A204.1 (cell line): ENCODE measurements at regions not wholly inside any gene's neighbourhood (a gene's known extent, or its start where the extent isn't known, plus 50 kb on each side); places are given as distances from the start of the nearest gene placed in this dataset.

Experiments
- FAIRE-seq: peaks from 2 replicates; lab custom pipeline; 2012; peaks lifted over from hg19 to GRCh38; lab: Jason Lieb, UNC

DNA sequence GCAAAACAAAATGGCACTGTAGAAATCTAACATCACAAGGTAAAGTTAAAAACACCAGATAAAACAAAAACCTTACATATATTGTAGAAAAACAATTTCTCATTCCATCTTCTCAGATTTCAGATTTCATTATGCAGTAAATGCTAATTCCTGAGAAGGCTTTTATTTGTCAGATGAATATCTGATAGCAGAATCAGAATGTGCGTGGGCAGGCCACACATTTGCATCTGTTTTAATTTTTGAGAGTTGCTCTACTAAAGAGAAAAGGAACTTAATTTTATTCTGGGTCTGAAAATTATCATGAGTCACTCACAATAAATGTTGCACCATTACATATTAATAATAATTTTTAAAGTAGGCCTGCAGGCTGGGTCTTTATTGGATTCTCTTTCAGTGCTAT is 329.3 kb upstream of the SPTLC3 start:
- FAIRE-seq: no peak

GRCh38 chr20:12682613-12683012 is 326.2 kb upstream of the SPTLC3 start:
- no peak for FAIRE-seq

DNA sequence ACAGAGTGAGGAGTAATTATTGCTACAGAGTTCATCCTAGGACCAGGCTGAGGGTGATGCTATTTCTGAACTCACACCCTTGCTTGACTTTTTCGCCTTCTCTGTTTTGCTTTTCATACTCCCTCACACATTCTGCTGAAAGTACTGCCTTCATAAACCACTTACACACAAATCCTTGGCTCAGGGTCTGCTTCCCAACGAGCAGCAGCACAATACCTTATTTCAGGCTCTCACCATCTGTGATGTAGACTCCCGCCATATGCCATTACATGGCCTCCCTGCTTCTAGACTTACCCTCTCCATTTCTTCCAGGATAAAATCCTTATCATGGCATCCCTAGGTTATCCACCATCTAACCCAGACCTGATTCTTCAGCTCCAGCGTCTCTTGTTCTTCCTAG is 321.3 kb upstream of the SPTLC3 start:
- no peak for FAIRE-seq

- no peak for FAIRE-seq
These were observed 312.8 kb upstream of the SPTLC3 start for GRCh38 chr20:12695937-12696336.

DNA sequence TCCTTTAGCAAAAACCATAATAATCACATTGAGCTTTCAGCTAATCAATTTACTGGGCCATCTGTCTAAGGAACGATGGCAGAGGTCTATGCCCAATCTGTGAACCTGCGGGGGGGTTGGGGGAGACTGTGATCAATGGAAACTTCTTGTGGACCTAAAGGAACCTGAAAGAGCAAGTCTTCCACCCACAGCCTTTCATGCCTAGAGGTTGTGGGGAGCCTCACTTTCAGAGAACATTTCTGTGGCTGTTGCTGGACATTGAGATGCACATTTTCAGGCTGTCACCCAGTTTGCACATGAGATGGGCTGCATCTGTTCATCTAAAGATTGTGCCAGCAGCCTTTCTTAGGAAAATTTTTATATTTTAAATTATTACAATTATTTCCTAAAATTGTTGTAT is 310.0 kb upstream of the SPTLC3 start:
- no peak for FAIRE-seq

- FAIRE-seq: no peak
These were observed 309.2 kb upstream of the SPTLC3 start for GRCh38 chr20:12699374-12700228.

- no peak for FAIRE-seq
These were observed 308.1 kb upstream of the SPTLC3 start for GRCh38 chr20:12700701-12701100.

- FAIRE-seq: no peak
These were observed 306.5 kb upstream of the SPTLC3 start for GRCh38 chr20:12702312-12702711.

GRCh38 chr20:12715371-12715770 is 293.4 kb upstream of the SPTLC3 start:
- FAIRE-seq: no peak

DNA sequence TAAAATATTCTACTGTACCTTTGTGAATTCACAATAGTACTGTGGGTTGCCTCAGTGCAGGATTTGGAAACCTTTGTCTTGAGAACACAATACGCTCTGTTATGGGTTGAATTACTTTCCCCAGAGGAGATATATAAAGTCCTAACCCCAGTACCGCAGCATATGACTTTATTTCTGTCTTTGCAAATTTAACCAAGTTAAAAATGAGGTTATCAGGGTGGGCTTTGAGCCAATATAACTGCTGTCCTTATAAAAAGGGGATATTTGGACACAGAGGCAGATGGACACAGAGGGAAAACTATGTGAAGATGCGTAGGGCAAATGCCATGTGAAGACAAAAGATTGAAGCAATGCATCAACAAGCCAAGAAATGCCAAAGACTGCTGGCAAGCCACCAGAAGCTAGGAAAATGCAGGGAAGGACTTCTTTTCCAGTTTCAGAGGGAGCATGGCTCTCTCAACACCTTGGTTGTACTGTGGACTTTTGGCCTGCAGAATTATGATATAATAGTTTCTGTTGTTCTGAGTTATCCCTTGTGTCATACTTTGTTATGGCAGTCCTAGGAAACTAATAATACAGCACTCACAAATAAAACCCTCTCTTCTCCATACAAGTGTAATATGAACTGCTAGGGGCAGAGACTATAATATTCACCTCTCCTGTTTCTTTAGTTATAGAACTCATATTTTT is 292.6 kb upstream of the SPTLC3 start:
- no peak for FAIRE-seq

- FAIRE-seq: no peak
These were observed 291.7 kb upstream of the SPTLC3 start for GRCh38 chr20:12717061-12717460.

DNA sequence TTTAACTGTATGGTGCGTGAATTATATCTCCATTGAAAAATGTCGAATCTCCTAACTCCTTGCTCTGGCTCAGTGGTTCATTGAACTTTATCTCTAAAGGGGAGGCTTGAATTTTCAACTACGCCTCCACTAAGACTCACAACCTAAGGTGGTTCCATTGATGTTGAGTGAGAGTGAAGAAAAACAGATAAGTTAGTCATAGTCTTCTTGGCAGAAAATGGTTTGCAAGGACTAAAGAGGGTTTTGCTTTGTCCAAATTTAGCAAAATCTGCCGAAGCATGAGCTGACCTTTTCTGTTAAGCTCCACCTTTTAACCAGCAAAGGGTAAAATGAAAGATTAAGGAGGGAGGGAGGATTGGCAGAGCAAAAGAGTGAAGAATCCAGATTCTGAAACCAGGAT is 290.2 kb upstream of the SPTLC3 start:
- FAIRE-seq: no peak

DNA sequence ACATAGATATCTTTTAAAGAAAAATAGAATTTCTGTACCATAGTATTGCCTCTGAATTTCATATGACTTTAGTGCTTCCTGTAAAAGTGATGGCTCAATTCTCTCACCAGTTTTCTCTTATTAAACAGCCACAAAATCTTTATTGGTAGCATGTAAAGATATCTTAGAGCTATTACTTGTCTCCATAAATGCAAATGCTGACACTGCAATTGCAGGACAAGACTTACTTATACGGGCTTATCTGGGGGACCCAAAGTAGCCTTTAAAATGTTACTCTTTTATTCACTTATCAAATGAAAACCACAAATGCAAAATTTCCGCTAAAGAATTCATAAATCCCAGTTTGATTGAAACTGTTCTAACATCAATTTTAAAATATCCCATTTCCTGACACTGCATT is 287.1 kb upstream of the SPTLC3 start:
- FAIRE-seq: no peak

DNA sequence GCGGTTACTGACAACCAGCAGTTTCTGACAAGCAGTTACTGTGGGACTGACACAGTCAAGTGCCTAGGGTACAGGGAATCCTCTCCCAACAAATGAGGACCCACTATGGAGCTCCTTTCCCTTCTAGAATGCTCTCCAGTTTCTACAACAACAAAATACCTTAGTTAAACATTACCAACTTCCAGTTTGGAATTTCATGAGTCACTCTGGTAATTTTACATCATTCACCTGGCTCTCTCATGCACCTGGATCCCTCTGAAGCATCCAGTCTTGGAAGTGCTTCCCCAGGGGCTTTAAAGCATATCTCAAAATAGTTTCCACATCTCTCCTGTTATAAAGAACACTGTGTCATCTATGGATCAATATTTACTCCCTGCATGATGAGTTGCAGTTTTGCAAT is 286.7 kb upstream of the SPTLC3 start:
- no peak for FAIRE-seq

DNA sequence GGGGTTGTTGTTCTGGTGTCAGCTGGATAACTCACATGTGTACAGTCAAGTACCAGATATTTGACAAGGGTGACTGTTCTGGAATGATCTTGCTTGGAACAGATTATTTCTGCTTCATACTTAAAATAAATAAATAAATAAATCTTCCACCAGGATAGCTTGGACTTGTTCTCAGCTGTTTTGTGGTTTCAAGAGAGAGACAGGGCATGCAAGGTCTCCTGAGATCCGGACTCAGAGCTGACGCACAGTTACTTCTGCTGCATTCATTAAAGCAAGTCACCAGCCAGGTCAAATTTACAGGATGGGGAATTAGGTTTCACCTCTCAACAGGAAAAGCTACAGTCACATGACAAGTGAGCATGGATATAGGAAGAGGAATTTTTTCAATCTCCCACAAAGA is 285.0 kb upstream of the SPTLC3 start:
- no peak for FAIRE-seq

DNA sequence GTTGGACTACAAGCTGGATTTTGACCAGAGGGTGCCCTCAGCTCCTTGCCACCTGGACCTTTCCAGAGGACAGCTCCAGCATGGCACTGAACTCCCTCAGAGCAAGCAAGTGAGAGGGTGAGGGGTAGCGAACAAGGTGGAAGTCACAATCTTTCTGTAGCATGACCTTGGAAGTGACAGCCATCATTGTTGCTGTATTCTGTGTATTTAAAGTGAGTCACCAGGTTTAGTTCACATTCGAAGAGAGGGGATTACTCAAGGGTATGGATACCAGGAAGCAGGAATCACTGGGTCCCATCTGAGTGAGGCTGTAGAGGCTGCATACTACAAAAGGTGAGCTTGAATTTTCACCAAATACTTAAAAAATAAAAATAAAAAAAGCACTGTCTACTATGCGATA is 280.0 kb upstream of the SPTLC3 start:
- no peak for FAIRE-seq

GRCh38 chr20:12729326-12729725 is 279.4 kb upstream of the SPTLC3 start:
- FAIRE-seq: no peak

DNA sequence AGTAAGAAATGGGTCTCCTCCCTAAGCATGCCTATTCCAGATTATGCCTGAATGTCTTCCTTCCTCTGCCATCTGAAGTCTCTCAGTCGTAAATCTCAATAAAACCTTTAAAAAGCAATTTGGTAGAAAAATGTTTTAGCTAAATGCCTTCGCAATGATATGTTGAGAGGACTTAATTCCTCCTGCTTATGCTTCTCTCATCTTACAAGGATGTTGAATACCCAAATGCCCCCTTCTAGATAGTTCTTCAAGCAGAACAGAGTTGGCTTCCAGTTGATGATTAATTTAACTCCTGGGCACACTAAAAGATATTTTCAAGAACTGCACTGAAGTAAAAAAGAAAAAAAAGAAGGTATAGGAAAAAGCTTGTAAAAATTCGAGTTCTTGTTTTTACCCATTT is 275.0 kb upstream of the SPTLC3 start:
- no peak for FAIRE-seq

- FAIRE-seq: no peak
These were observed 271.3 kb upstream of the SPTLC3 start for GRCh38 chr20:12737497-12737896.

DNA sequence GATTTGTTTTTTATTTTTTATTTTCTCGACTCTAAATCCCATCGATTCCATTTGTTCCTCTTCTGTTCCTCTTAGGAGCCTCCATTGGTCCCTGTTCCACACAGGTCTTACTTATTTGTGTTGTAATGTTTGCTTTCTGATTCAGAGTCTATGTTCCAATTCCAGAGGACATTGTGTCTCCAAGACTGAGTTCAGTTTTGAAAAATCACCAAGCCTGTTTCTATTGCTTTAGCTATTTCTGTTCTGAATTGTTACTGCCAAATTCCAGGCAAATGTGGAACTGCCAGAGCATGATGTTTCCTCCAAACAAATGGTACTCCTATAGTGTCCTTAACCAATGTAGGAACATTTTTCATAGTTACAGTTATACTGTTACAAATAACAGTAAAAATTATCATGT is 270.9 kb upstream of the SPTLC3 start:
- no peak for FAIRE-seq

- no peak for FAIRE-seq
These were observed 268.1 kb upstream of the SPTLC3 start for GRCh38 chr20:12740647-12741046.

DNA sequence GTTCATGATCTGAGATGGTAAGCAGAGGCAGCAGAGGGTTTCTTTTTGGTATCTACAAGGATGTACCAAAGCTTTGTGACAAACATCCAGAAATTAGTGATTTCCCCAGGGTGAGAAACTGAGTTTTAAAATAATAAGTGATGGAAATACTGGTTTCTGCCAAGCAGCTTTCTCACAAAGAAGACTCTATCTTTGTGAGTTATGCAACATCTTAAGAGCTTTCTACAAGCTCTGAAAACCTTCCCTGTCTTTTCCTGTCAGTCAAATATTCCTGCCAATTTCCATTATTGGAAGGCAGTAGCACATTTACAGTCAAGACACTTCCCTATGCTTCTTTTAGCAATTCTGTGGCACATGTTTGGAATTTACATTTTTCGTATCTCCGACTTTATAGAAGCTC is 264.7 kb upstream of the SPTLC3 start:
- FAIRE-seq: no peak

DNA sequence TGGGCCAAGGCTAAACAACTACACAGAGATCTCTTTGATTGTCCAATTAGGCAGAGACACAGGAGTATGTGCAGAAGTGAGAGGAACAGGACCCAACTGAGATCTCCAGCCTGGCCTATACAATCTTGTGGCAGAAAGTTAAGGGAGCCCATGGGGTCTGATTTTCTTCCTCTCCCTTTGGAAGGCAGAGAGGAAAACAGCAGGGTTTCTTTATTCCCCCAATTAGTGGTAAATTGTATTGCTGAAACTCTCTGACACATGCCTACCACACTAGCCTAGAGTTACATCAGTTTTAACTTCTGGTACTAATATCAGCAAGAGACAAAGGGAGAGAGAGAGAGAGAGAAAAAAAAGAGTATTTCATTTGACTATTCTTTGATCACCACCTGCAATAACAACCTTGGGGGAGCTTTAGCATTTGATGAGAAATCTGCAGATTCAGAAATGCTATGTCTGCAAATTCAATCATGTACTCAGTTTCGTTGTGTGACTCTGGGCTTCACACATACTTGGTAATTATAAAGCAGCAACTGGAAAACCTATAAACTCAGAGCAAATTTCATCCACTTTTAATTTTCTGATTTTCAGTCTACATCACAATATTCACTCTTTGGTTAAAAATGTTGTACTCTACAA is 260.3 kb upstream of the SPTLC3 start:
- no peak for FAIRE-seq

- no peak for FAIRE-seq
These were observed 258.6 kb upstream of the SPTLC3 start for GRCh38 chr20:12750221-12750620.
